Activated CD4-positive, alpha-beta T cell treated with anti-CD3 and anti-CD28 coated beads for 1 hour (primary cell): ENCODE measurements at regions not wholly inside any gene's neighbourhood (a gene's known extent, or its start where the extent isn't known, plus 50 kb on each side); places are given as distances from the start of the nearest gene placed in this dataset.

Experiments used
- DNase-seq: peaks from one replicate; pipeline ENCODE4 v3.0.0-alpha.2; 2020

GRCh38 chr13:105074755-105075154, 1460.7 kb downstream of the EFNB2 start:
- no peak for DNase-seq

- no peak for DNase-seq
These were observed 1462.4 kb downstream of the EFNB2 start for GRCh38 chr13:105073041-105073440.

- DNase-seq, result no peak
These were observed 1465.0 kb downstream of the EFNB2 start for GRCh38 chr13:105070452-105070851.

- DNase-seq, result no peak
These were observed 1466.4 kb downstream of the EFNB2 start for GRCh38 chr13:105069106-105069505.

- no peak for DNase-seq
These were observed 1471.8 kb downstream of the EFNB2 start for GRCh38 chr13:105063676-105064075.

GRCh38 chr13:105059786-105060185, 1475.7 kb downstream of the EFNB2 start:
- DNase-seq, result no peak

- no peak for DNase-seq
These were observed 1476.9 kb downstream of the EFNB2 start for GRCh38 chr13:105058517-105058916.

- no peak for DNase-seq
These were observed 1482.8 kb downstream of the EFNB2 start for GRCh38 chr13:105052711-105053110.

- DNase-seq, result no peak
These were observed 1484.8 kb downstream of the EFNB2 start for GRCh38 chr13:105050686-105051085.

- no peak for DNase-seq
These were observed 1486.8 kb downstream of the EFNB2 start for GRCh38 chr13:105048677-105049076.

GRCh38 chr13:105047676-105048295, 1487.7 kb downstream of the EFNB2 start:
- no peak for DNase-seq

- DNase-seq, result no peak
These were observed 1498.4 kb downstream of the EFNB2 start for GRCh38 chr13:105037110-105037509.

GRCh38 chr13:105035092-105035491, 1500.4 kb downstream of the EFNB2 start:
- DNase-seq, result no peak

GRCh38 chr13:105033999-105034398, 1501.5 kb downstream of the EFNB2 start:
- DNase-seq, result no peak

GRCh38 chr13:105031306-105031705, 1504.2 kb downstream of the EFNB2 start:
- no peak for DNase-seq

- no peak for DNase-seq
These were observed 1504.6 kb downstream of the EFNB2 start for GRCh38 chr13:105030851-105031250.

GRCh38 chr13:105019073-105019472, 1516.4 kb downstream of the EFNB2 start:
- DNase-seq, result no peak

GRCh38 chr13:105016266-105016665, 1519.2 kb downstream of the EFNB2 start:
- DNase-seq, result no peak

GRCh38 chr13:105008604-105009003, 1526.9 kb downstream of the EFNB2 start:
- DNase-seq, result no peak

- no peak for DNase-seq
These were observed 1528.2 kb downstream of the EFNB2 start for GRCh38 chr13:105007166-105007808.

- DNase-seq, result no peak
These were observed 1539.4 kb downstream of the EFNB2 start for GRCh38 chr13:104996022-104996421.

- no peak for DNase-seq
These were observed 1541.8 kb downstream of the EFNB2 start for GRCh38 chr13:104993708-104994107.

- no peak for DNase-seq
These were observed 1547.8 kb downstream of the EFNB2 start for GRCh38 chr13:104987621-104988020.

GRCh38 chr13:104984296-104984818, 1551.1 kb downstream of the EFNB2 start:
- no peak for DNase-seq

GRCh38 chr13:104983601-104984000, 1551.9 kb downstream of the EFNB2 start:
- DNase-seq, result no peak
